ENCODE measurements at regions not wholly inside any gene's neighbourhood (a gene's known extent, or its start where the extent isn't known, plus 50 kb on each side); places are given as distances from the start of the nearest gene placed in this dataset.

GRCh38 chr12:107415834-107416233, 269.8 kb upstream of the PWP1 start:
- DNase-seq: no peak

GRCh38 chr12:107417004-107417403, 268.6 kb upstream of the PWP1 start:
- no peak for DNase-seq

DNA sequence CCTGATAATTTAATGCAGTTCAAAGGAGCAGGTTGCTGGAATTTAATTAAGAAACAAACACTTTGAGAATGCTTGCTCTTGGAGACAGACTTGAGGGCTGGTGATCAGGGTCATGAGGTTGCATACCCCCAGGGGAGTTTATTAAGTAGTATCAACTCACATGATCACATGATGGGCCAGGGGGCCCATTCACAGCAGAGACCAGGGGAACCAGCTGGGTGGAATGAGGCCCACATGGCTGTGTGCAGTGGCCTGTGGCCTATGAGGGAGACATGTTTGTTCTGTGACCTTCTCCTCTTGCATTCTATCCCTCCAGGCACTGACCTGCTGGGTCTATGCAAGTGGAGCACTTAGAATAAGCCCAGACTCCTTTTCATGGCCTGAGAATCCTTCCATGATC, 266.6 kb upstream of the PWP1 start:
- no peak for DNase-seq

- no peak for DNase-seq
Measured at GRCh38 chr12:107423531-107423930, 262.1 kb upstream of the PWP1 start.

DNA sequence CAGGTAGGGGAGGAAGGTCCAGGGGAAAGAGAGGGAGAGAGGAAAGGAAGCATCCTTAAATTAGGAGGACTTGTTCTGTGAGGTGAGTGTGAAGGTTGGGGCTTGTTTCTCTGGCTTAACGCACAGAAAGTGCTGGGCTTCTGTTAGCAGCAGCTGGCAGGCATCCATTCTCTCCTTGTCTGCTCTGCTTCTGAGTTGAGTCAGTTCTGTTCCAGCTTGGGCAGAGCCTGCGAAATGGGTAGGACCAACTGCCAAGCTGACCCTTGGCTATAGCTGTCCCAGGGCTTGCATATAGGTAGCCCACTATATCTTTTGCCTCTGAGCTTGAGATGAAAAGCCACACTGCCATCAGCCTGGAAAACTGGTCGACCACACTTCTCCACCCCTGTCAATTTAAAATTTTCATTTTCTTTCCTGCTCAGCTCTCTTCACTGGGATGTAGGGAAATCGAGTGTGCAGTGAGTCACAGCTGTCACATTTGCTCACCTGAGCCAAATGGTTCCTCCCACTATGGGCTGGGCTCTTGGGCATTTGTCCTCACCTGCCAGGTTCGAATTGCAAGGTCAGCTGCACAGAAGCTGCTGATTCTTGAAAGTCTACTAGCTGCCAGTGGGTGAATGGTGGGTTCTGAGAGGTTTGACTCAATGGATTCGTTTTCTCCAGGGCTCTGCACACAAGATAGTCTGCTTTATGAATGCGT, 256.4 kb upstream of the PWP1 start:
- DNase-seq: no peak

GRCh38 chr12:107431942-107432341, 253.7 kb upstream of the PWP1 start:
- no peak for DNase-seq

- DNase-seq: no peak
Measured at GRCh38 chr12:107435072-107435471, 250.5 kb upstream of the PWP1 start.

DNA sequence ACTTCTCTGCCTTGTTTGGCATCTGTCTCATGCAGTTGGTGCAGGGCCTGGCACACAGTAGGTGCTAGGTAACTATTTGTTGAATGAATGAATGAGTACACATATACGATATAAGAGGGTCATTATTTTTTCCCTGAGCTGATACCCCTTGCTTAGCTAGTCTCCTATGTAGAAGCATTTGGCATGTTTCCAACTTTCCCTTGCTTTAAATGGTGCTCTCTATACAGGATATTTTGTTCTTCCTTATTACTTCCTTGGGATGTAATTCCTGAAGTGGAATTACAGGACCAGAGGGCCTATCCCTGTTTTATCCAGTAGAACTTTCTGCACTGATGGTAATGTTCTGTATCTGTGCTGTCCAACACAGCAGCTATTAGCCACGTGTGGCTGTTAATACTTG, 250.1 kb upstream of the PWP1 start:
- DNase-seq: no peak

DNA sequence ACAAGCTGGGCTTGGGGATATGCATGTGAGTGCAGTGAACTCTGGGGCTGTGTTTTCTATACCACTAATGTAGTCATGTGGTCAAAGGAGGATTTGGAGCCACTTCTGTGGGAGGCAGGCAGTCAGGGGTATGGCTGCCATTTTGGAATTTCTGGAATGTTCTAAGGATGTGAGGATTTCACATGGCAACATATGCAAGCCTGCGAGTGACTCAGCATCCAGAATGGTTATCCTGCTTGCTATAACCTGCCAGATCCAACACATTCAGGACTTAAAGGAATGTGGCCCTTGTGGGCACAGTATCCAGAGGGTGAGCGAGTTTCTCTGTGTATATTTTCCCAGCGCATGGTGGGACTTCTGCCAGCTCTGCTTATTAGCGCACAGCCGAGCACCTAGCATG, 249.2 kb upstream of the PWP1 start:
- no peak for DNase-seq

DNA sequence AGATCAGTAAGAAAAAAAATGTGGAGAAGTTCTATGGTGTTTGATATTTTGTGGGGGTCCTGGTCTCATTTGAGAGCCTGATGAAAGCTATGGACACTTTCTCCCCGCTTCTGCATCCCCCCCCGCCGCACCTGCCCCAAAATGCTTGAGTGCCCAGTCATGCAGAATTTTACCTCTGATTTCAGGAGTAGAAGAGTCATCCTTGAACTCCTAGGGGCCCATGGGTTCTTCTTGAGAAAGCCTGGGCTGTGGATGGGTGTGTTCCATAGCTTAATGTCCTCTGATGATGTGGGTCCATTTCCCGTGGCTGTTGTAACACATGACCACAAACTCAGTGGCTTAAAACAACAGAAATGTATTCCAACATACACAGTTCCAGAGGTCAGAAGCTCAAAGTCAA, 248.8 kb upstream of the PWP1 start:
- no peak for DNase-seq

GRCh38 chr12:107437954-107438353, 247.6 kb upstream of the PWP1 start:
- no peak for DNase-seq

DNA sequence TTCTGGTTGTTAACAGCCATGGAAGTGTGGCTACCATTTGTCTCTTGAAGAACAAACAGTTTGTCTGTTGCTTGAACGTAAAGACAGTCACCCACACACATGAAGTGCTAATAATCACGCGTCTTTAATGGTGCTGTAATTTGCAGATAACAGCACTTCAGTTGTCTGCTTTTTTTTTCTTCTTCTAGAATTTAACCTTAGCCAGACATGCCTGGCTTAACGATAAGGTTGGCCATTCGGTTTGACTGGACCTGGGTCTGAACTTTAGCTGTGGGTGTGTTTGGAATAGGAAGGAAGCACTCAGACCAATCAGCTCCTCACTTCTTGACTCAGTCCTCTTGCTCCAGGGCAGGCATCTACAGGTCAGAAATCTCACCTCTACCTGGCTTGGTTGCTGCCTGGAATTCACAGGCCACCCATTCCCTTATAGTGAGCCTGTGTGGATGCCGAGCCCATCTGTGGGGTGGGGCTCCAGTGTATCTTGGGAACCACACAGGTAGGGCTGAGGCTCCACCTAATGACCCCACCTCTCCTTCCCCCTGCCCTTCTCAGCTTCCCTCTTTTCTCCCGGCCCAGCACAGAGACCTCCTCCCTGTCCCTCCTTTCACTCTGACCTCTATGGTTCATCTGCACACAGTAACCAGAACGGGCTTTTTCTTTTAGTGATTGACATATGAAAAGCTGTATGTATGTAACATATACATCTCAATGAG, 246.4 kb upstream of the PWP1 start:
- no peak for DNase-seq

DNA sequence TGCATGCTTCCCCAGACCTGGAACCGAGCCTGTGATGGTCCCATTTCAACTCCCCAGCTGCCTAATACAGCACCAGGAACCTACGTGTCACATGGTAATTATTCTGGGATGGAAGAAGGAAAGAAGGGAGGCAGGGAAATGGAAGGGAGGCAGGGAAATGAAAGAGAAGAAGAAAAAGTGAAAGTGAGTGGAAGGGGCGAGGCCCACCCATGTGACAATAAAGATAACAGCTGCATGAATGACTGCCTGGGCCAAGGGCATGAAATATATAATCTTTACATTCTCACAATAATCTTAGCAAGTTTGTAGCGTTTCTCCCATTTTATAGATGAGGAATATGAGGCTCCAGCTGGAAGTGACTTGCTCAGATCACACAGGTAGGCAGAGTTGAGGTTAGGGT, 245.0 kb upstream of the PWP1 start:
- no peak for DNase-seq

DNA sequence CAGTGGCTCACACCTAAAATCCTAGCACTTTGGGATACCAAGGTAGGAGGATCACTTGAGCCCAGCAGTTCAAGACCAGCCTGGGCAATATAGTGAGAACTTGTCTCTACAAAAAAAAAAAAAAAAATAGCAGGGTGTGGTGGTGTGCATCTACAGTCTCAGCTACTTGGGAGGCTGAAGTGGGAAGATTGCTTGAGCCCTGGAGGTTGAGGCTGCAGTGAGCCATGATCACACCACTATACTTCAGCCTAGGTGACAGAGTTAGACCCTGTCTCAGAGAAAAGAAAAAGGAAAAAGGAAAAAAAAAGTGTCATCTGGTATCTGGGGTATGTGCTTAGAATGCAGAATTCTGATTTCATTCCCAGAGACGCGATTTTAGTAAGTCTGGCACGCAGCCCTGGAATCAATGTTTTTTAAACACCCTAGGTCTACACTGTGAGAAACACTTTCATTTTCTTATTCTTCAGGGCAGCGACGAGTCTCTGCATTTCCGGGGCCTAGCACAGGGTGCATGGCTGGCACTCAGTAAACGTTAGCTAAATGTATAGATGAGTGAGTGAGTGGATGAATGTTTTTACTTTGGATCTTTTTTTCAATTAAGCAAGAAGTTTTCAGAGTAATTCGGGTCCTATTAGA, 243.8 kb upstream of the PWP1 start:
- DNase-seq: no peak

DNA sequence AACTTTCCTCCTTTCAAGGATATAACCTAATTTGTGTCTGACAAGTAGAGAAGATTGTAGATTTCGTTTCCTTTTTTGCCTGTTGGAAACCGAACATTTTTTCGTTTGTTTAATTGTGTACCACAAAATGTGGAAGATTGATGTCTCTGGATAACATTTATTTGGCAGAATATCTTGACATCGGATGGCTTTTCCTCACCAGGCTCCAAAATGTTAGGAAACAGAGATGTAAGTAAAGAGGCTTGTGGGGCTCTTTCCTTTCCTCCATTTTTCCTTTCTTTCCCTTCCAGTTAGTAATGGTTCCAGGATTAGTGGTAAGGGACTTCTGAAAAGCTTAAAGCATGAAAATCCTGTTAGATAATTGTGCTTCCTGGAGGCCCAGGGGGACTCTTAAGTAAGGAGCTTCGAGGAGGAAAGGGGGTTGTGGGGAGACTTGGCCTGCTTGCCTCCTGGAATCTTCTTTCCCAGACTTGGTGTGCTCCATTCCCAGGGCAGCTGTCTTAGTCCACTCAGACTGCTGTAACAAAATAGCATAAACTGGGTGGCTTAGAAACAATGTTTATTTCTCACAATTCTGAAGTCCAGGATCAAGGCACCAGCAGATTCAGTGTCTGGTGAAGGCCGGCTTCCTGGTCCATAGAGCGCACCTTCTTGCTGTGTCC, 243.1 kb upstream of the PWP1 start:
- DNase-seq: peak; percentile 48

DNA sequence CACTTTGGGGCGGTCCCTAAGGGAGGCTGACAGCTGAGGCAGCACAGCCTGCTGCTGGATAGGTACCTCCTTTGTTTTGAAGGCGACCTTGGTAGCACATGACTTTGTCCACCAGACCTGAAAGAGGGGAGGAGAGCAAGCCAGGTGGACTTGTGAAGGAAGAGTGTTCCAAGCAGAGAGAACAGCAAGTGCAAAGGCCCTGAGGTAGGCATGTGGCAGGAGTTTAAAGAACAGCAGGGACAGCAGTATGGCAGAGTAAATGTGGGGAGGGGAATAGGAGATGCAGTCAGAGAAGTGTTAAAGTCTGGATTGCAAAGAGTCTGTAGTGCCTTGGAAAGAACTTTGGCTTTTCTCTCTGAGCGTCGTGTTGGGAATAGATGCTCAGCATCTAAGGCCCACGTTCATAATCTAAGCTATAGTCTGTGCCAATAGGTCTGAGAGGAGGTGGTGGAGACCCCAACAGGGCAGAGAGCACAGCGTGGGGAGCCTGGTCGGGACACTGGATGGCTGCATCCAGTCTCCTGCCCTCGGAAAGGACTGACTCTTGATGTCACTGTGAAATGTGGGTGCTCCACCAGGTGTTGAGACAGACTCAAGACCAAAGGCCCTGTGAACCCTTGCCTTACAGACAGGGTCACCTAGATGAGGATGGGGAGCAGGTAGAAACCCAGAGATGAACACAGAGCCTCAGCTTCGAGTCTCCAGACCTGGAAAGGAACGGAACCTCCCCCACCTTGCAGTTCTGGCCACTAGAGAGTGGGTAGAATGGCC, 242.1 kb upstream of the PWP1 start:
- no peak for DNase-seq

DNA sequence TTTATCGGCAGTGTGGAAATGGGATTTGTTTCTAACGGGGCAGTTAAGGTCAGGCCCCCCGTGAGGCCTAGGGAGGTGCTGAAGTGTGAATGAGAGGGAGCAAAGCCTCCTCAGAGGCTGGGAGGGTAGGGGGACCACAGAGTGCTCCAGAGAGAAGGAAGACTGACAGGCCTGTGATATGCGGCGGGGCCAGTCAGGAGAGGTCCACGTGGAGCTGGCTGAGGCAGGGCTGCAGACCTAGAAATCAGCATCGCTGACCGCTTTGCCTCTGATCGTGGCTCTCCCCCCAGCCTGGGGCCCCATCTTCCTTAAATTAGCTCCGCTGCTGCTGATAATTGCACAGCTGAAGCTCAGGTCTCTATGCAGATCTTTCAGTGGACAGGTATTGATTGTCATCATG, 240.8 kb upstream of the PWP1 start:
- no peak for DNase-seq

DNA sequence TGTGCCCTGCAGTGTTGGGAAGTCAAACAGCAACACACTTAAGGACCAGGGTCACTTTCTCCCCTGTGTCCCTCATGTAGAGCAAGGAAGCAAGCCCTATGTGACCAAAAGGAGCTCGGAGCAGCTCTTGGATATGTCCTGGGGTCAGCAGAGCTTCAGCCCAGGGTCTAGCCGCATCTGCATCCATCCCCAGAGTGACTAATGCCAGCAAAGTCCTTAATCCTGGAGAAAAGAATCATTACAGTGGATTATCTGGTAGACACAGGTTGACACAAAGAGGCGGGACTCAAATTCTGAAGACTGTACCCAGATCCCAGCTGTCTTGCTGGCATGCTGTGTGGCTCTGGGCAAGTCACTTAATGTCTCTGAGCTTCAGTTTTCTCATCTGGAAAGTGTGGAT, 239.1 kb upstream of the PWP1 start:
- DNase-seq: no peak

- no peak for DNase-seq
Measured at GRCh38 chr12:107447336-107447735, 238.3 kb upstream of the PWP1 start.

GRCh38 chr12:107448198-107448597, 237.4 kb upstream of the PWP1 start:
- no peak for DNase-seq

DNA sequence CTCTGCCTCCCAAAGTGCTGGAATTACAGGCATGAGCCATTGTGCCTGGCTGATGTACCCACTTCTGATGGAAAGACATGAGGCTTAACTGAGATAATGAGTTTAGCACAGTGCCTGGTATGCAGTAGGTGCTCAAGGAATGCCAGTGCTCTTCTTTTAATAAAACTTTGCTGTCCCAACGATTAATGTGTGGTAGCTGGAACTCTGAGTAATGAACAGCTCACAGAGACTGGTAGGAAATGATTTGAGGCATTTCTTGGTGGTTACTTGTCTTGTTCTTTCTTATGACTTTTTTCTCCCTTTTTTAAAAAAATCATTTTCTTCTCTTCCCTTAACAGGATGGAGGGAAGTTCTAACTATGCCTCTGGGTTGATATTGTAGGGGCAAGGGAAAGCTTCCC, 235.7 kb upstream of the PWP1 start:
- DNase-seq: no peak

DNA sequence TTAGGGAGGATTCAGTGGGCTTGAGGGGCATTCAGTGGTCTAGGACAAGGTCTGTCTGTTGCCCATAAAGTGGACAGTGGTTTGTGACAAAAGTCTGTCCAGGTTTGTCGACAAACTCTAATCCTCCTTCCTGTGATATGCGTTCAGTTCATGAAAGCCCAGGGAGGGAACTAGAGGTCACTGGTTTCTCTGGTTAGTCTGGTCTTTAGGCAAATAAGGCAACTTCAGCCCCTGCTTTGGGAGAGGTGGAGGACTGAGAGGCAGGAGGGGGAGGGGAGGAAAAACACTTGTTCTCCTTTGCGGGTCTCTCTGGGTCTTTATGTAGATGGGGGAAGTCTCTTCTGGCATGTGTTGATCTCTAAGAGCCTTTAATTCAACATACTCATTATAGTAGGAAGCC, 235.1 kb upstream of the PWP1 start:
- no peak for DNase-seq

- DNase-seq: no peak
Measured at GRCh38 chr12:107451246-107451645, 234.4 kb upstream of the PWP1 start.
